ENCODE measurements at regions not wholly inside any gene's neighbourhood (a gene's known extent, or its start where the extent isn't known, plus 50 kb on each side); places are given as distances from the start of the nearest gene placed in this dataset.
A peak's percentile ranks its signal among the peaks of the same experiment; 100 is the strongest.
"Not testable (repeated sequence)": the region's sequence is repeated elsewhere in the genome, so short reads cannot be mapped to it uniquely, and the experiment has no call there.

DNA sequence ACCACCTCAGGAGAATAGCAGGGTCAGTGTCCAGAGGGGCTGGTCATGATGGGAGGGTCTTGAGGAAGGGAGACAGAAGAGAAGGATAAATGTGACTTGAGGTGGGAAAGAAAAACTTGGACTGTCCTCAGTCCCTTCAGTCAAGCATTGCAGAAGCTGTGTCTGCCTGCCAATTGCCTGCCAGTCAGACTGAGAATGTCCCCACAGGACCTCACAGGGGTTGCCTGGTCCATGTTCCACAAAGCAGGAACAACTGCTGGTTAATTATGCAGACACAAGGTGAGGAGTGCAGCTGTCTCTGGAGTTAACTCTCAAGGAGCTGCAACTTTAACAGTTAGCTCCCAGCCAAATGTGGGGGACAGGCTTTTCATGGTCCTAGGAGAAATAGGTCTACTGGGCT lies 75.7 kb downstream of the TRIM43 start:
- Histone ChIP-seq H3K18ac (ENCODE audit: low read depth, low read length) (no peak overlapping the region), H3K9ac (ENCODE audit: low read depth, low read length) (no peak overlapping the region), H3K27me3 (ENCODE audit: control insufficient read depth, insufficient read depth, low read length) (peaks cover under 1% of the 10 kb centered on the region; the same call in 1 of the 2 replicates), H3K56ac (ENCODE audit: extremely low read depth, insufficient read depth, low read length) (no peak overlapping the region), H3K27ac (ENCODE audit: insufficient read depth, low read length) (no peak overlapping the region), H2BK120ac (ENCODE audit: low read depth, low read length) (no peak overlapping the region), H4K91ac (ENCODE audit: insufficient read depth, low read depth, low read length) (no peak overlapping the region), H4K5ac (ENCODE audit: low read depth, low read length) (no peak overlapping the region), H4K8ac (ENCODE audit: low read depth in 2 of 2, low read length in 2 of 2) (no peak overlapping the region), H3K9me1 (ENCODE audit: insufficient read depth, low read length) (peaks cover 7% of the 10 kb centered on the region), H3K4me1 (ENCODE audit: control insufficient read depth, insufficient read depth, low read length) (peaks cover 13% of the 10 kb centered on the region), H3K36me3 (ENCODE audit: control insufficient read depth, insufficient read depth, low read length) (no peaks in the 10 kb centered on the region), H3K4me2 (ENCODE audit: low read depth, low read length) (no peak overlapping the region), H2BK5ac (ENCODE audit: low read depth, low read length, poor library complexity, severe bottlenecking) (no peak overlapping the region), H3K79me1 (ENCODE audit: low read depth in 1 of 2, low read length in 2 of 2) (no peaks in the 10 kb centered on the region), H3K4ac (ENCODE audit: low read depth, low read length) (no peak overlapping the region), H3K4me3 (ENCODE audit: insufficient read depth, low read depth, low read length) (no peak overlapping the region), H3K9me3 (ENCODE audit: control insufficient read depth, insufficient read depth, low read length) (no peaks in the 10 kb centered on the region), H2AFZ (replicated peaks; ENCODE audit: low read length, poor library complexity) (no peak overlapping the region), H3K14ac (replicated peaks; ENCODE audit: low read depth, low read length) (no peak overlapping the region), H4K20me1 (ENCODE audit: insufficient read depth, low read length) (no peaks in the 10 kb centered on the region), H2BK15ac (ENCODE audit: low read depth, low read length) (no peak overlapping the region; the same call in 2 of the 3 replicates), H2AK5ac (ENCODE audit: low read depth, low read length) (0 out of 2 replicates have a peak overlapping the region, but pooled peaks have one; percentile 35), H2BK20ac (ENCODE audit: low read depth, low read length) (no peak overlapping the region), H3K23ac (ENCODE audit: low read depth, low read length) (no peak overlapping the region), H2AK9ac (replicated peaks; ENCODE audit: low read depth, low read length, poor library complexity) (no peak overlapping the region)
- CTCF ChIA-PET = no interaction called here
- in situ Hi-C loops (cut with MboI; ENCODE audit: low sequenced_read_pairs) = no loop called here
- ATAC-seq (ENCODE audit: low read depth) (no peak), DNase-seq (no peak)
- TF ChIP-seq CHD1 (IDR thresholded peaks at IDR 0.05; ENCODE audit: low read depth, low read length) = no peak
- TF ChIP-seq, protein P1, sequence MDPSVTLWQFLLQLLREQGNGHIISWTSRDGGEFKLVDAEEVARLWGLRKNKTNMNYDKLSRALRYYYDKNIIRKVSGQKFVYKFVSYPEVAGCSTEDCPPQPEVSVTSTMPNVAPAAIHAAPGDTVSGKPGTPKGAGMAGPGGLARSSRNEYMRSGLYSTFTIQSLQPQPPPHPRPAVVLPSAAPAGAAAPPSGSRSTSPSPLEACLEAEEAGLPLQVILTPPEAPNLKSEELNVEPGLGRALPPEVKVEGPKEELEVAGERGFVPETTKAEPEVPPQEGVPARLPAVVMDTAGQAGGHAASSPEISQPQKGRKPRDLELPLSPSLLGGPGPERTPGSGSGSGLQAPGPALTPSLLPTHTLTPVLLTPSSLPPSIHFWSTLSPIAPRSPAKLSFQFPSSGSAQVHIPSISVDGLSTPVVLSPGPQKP (IDR thresholded peaks at IDR 0.05; ENCODE audit: borderline replicate concordance, low read depth, low read length) = no peak
- TF ChIP-seq MAFK (IDR thresholded peaks at IDR 0.05; ENCODE audit: low read depth, low read length) = no peak
- TF ChIP-seq CEBPB (IDR thresholded peaks at IDR 0.05; ENCODE audit: low read depth, low read length) = no peak
- intact Hi-C loops (cut with micrococcal nuclease) = no loop called here
- dilution Hi-C loops (cut with HindIII; ENCODE audit: low sequenced_read_pairs, unreplicated experiment) = no loop called here
- POLR2A ChIA-PET (ENCODE audit: unreplicated experiment) = no interaction called here
- BruUV-seq (replicated peaks) = no TSS peak

DNA sequence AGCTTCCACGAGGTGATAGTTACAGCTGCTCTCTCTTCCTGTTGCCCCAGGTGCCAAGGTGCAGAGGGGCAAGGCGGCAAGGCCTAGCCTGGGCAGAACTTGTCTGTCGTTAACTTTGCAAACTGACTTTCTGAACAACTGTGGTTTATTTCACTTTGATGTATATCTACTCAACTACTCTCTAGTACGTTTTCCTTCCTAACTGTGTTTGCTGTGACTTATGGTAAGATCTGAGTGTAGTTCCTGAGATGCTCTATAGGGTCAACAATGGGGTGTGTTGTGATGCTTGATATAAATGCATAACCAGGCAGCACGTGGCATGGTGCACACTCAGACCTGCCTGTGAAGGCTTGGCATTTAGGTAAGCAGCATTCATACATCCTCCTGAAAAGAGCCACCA lies 77.1 kb downstream of the TRIM43 start:
- intact Hi-C loops (cut with micrococcal nuclease); H3K56ac ChIP-seq (ENCODE audit: extremely low read depth, insufficient read depth, low read length); H3K18ac ChIP-seq (ENCODE audit: low read depth, low read length); H3K27me3 ChIP-seq (ENCODE audit: control insufficient read depth, insufficient read depth, low read length); H3K36me3 ChIP-seq (ENCODE audit: control insufficient read depth, insufficient read depth, low read length); H3K9ac ChIP-seq (ENCODE audit: low read depth, low read length); H3K23ac ChIP-seq (ENCODE audit: low read depth, low read length); H2AFZ ChIP-seq (replicated peaks; ENCODE audit: low read length, poor library complexity); BruUV-seq (replicated peaks); POLR2A ChIA-PET (ENCODE audit: unreplicated experiment); H2BK20ac ChIP-seq (ENCODE audit: low read depth, low read length); H3K9me1 ChIP-seq (ENCODE audit: insufficient read depth, low read length); H4K8ac ChIP-seq (ENCODE audit: low read depth in 2 of 2, low read length in 2 of 2); H4K20me1 ChIP-seq (ENCODE audit: insufficient read depth, low read length); H3K4me3 ChIP-seq (ENCODE audit: insufficient read depth, low read depth, low read length); H3K4me2 ChIP-seq (ENCODE audit: low read depth, low read length); dilution Hi-C loops (cut with HindIII; ENCODE audit: low sequenced_read_pairs, unreplicated experiment); CTCF ChIA-PET; H4K5ac ChIP-seq (ENCODE audit: low read depth, low read length); in situ Hi-C loops (cut with MboI; ENCODE audit: low sequenced_read_pairs); H3K14ac ChIP-seq (replicated peaks; ENCODE audit: low read depth, low read length); H2BK15ac ChIP-seq (ENCODE audit: low read depth, low read length); H3K79me1 ChIP-seq (ENCODE audit: low read depth in 1 of 2, low read length in 2 of 2); H2BK120ac ChIP-seq (ENCODE audit: low read depth, low read length); H2BK5ac ChIP-seq (ENCODE audit: low read depth, low read length, poor library complexity, severe bottlenecking); H3K27ac ChIP-seq (ENCODE audit: insufficient read depth, low read length); H4K91ac ChIP-seq (ENCODE audit: insufficient read depth, low read depth, low read length); ATAC-seq (ENCODE audit: low read depth); DNase-seq; H2AK9ac ChIP-seq (replicated peaks; ENCODE audit: low read depth, low read length, poor library complexity); H3K9me3 ChIP-seq (ENCODE audit: control insufficient read depth, insufficient read depth, low read length): not testable (repeated sequence)
- Histone ChIP-seq H3K4ac (ENCODE audit: low read depth, low read length) (peak overlapping the region; percentile 82; the same call in 1 of the 2 replicates), H3K4me1 (ENCODE audit: control insufficient read depth, insufficient read depth, low read length) (peaks cover 14% of the 10 kb centered on the region), H2AK5ac (ENCODE audit: low read depth, low read length) (peak overlapping the region; percentile 64; the same call in 1 of the 2 replicates)
- WGBS, 2 experiments (ENCODE audit: extremely low coverage in 2 of 2, insufficient read length in 1 of 2) = 80% methylated on average over 1 of the region's 5 CpGs; no CpG with 5 or more reads in 1 of the 2 experiments
